Esophagus squamous epithelium (tissue), 4 donors: ENCODE measurements at regions not wholly inside any gene's neighbourhood (a gene's known extent, or its start where the extent isn't known, plus 50 kb on each side); places are given as distances from the start of the nearest gene placed in this dataset.

Experiments used
- CTCF ChIP-seq, 6 experiments: fragments of 450-650 bp in 4 of 6; fragments of 200-600 bp in 2 of 6; sonication (generic) in 2 of 6; IDR thresholded peaks; one replicate each; pipeline ENCODE4 v1.5.1; 2016 to 2019; ENCODE audit warnings: antibody characterized with exemption in 6 of 6, mild to moderate bottlenecking in 4 of 6, moderate library complexity in 4 of 6
- POLR2A ChIP-seq, 4 donors: fragments of 450-650 bp; IDR thresholded peaks; one replicate each; pipeline ENCODE4 v1.6.1; 2017; ENCODE audit warnings: antibody characterized with exemption in 4 of 4, mild to moderate bottlenecking in 4 of 4, moderate library complexity in 3 of 4

GRCh38 chr5:159452480-159453167 is 122.3 kb upstream of the IL12B start:
- no peak for TF ChIP-seq CTCF (IDR thresholded peaks at IDR 0.05)
- no peak for TF ChIP-seq POLR2A (IDR thresholded peaks at IDR 0.05)
